Ovary (tissue), 7 donors: ENCODE measurements at regions not wholly inside any gene's neighbourhood (a gene's known extent, or its start where the extent isn't known, plus 50 kb on each side); places are given as distances from the start of the nearest gene placed in this dataset.
"Not testable (repeated sequence)": the region's sequence is repeated elsewhere in the genome, so short reads cannot be mapped to it uniquely, and the experiment has no call there.

ENCODE experiments used
- DNase-seq, 5 donors: peaks; one replicate each; pipeline ENCODE4 v3.0.0-alpha.2; 2019 to 2020
- H3K27ac ChIP-seq, 2 donors: fragments of 200-600 bp; one replicate each; pipeline versions ENCODE4 v1.5.1 to v1.8.0; 2019 to 2022
- H3K27me3 ChIP-seq: fragments of 200-600 bp; one replicate; pipeline ENCODE4 v1.8.0; 2022
- H3K36me3 ChIP-seq: fragments of 200-600 bp; sonication (generic); one replicate; pipeline ENCODE4 v1.5.1; 2019
- H3K4me1 ChIP-seq: one replicate; pipeline ENCODE4 v1.8.1; 2013; ENCODE audit warnings: mild to moderate bottlenecking, moderate library complexity; ENCODE audit not compliant: insufficient read depth
- H3K4me3 ChIP-seq: fragments of 200-600 bp; sonication (generic); one replicate; pipeline ENCODE4 v1.5.1; 2017
- H3K9me3 ChIP-seq, 2 donors: fragments of 200-600 bp in 1 of 2; sonication (generic) in 1 of 2; one replicate each; pipeline versions ENCODE4 v1.5.1 to v1.8.1; 2013 to 2019; ENCODE audit warnings: mild to moderate bottlenecking in 1 of 2, moderate library complexity in 1 of 2
- EP300 ChIP-seq: sonication (generic); formaldehyde crosslinking; IDR thresholded peaks from one replicate; pipeline ENCODE4 v1.6.1; 2017; ENCODE audit warnings: antibody characterized with exemption
- POLR2A ChIP-seq: fragments of 450-650 bp; IDR thresholded peaks from one replicate; pipeline ENCODE4 v1.6.1; 2017; ENCODE audit warnings: antibody characterized with exemption, mild to moderate bottlenecking, moderate library complexity
- WGBS, 3 donors: extraction: QIAGEN DNeasy Blood & Tissue Kit in 1 of 3; methylation state at CpG; one replicate each; pipeline versions ENCODE4 v1.1.5 to v1.1.7; 2013 to 2017; 5-methylcytosine and 5-hydroxymethylcytosine counted together
- intact Hi-C, 4 donors: fragments of 100-400 bp; cut with DNase I; formaldehyde crosslinking; loops; one replicate each; pipeline versions ENCODE4 v1.11.0 to v1.15.1; 2022 to 2023
- TF ChIP-seq, protein P1 (sequence below), 3 donors: fragments of 450-650 bp in 2 of 3; fragments of 200-600 bp in 1 of 3; IDR thresholded peaks; one replicate each; pipeline versions ENCODE4 v1.5.1 to v1.8.0; 2016 to 2022; ENCODE audit warnings: antibody characterized with exemption in 3 of 3, mild to moderate bottlenecking in 1 of 3
- donor health status: DM: no; HTN: no; CAD: no; lungs with moderate emphysema.
- donor health status: DM: no; HTN: no; CAD: no.
- donor health status: Bipolar disorder and iron deficiency.
- donor health status: DM: no; HTN: no; CAD: no.
- donor health status: DM: yes; HTN: yes; CAD: no.

DNA sequence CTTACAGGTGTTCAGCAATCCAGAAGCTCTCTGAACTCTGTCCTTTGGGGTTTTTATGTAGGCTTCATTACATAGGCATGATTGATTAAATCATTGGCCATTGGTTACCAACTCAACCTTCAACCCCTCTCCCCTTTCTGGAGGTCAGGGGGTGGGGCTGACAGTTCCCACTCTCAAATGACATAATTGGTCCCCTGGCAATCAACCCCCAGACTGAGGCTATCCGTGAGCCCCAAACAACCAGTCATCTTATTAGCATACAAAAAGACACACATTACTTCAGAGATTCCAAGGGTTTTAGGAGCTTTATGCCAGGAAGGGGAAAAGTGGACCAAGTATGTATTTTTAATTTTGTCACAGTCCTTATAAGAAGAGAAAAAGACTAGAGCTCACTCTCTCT lies 92.1 kb downstream of the ZNF467 start:
- no peak overlapping the region for H3K4me3 ChIP-seq
- TF ChIP-seq POLR2A (no peak), EP300 (no peak)

DNA sequence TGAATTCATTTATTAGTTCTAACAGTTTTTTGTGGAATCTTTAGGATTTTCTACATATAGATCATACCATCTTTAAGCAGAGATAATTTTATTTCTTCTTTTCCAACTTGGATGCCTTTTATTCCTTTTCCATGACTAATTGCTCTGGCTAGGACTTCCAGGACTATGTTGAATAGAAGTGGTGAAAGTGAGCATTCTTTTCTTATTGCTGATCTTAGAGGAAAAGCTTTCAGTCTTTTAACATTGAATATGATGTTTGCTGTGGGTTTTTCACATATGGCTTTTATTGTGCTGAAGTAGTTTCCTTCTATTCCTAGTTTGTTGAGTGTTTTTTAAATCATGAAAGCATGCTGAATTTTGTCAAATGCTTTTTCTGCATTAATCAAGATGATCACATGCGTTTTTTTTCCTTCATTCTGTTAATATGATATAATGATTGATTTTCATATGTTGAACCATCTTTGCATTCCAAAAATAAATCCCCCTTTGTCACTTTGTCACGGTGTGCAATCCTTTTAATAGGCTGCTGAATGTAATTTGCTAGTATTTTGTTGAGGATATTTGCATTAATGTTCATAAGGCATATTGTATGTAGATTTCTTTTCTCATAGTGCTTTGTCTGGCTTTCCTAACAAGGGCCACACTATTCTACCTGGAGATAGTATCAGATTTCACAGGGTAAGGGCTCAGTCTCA lies 92.9 kb downstream of the ZNF467 start:
- no peak for TF ChIP-seq EP300
- TF ChIP-seq, protein P1, sequence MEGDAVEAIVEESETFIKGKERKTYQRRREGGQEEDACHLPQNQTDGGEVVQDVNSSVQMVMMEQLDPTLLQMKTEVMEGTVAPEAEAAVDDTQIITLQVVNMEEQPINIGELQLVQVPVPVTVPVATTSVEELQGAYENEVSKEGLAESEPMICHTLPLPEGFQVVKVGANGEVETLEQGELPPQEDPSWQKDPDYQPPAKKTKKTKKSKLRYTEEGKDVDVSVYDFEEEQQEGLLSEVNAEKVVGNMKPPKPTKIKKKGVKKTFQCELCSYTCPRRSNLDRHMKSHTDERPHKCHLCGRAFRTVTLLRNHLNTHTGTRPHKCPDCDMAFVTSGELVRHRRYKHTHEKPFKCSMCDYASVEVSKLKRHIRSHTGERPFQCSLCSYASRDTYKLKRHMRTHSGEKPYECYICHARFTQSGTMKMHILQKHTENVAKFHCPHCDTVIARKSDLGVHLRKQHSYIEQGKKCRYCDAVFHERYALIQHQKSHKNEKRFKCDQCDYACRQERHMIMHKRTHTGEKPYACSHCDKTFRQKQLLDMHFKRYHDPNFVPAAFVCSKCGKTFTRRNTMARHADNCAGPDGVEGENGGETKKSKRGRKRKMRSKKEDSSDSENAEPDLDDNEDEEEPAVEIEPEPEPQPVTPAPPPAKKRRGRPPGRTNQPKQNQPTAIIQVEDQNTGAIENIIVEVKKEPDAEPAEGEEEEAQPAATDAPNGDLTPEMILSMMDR (IDR thresholded peaks at IDR 0.05), result no peak
- TF ChIP-seq POLR2A, result no peak
- H3K27ac ChIP-seq, result no peak overlapping the region
- no peak overlapping the region for H3K4me3 ChIP-seq
- intact Hi-C loops, result no loop called here
- no peak for DNase-seq
- H3K4me1 ChIP-seq, result no peaks in the 10 kb centered on the region
- 58 to 81% (median 76%) methylated on average over 2 of the region's 2 CpGs for WGBS, 3 donors
- no peaks in the 10 kb centered on the region for H3K36me3 ChIP-seq
- H3K9me3 ChIP-seq, result no peaks in the 10 kb centered on the region
- H3K27me3 ChIP-seq, result no peaks in the 10 kb centered on the region

More for the DNA sequence above, 92.1 kb downstream of the ZNF467 start:
- Histone ChIP-seq H3K36me3 (no peaks in the 10 kb centered on the region), H3K4me1 (no peaks in the 10 kb centered on the region), H3K27ac (no peak overlapping the region), H3K9me3 (no peaks in the 10 kb centered on the region), H3K27me3 (no peaks in the 10 kb centered on the region)
- no peak for DNase-seq
- WGBS, 3 donors, result 0 to 20% (median 19%) methylated on average over 1 of the region's 1 CpG
- intact Hi-C loops, result no loop called here

DNA sequence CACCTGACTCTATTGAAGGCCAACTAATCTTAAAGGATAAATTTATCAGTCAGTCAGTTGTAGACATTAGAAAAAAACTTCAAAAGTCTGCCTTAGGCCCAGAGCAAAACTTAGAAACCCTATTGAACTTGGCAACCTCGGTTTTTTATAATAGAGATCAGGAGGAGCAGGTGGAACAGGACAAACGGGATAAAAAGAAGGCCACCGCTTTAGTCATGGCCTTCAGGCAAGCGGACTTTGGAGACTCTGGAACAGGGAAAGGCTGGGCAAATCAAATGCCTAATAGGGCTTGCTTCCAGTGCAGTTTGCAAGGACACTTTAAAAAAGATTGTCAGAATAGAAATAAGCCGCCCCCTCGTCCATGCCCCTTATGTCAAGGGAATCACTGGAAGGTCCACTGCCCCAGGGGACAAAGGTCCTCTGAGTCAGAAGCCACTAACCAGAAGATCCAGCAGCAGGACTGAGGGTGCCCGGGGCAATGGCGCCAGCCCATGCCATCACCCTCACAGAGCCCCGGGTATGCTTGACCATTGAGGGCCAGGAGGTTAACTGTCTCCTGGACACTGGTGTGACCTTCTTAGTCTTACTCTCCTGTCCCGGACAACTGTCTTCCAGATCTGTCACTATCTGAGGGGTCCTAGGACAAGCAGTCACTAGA lies 98.5 kb downstream of the ZNF467 start:
- H3K4me1 ChIP-seq, DNase-seq, H3K36me3 ChIP-seq, H3K27ac ChIP-seq, H3K9me3 ChIP-seq, H3K4me3 ChIP-seq, H3K27me3 ChIP-seq, intact Hi-C loops: not testable (repeated sequence)
- WGBS, 3 donors, result 83 to 85% (median 85%) methylated on average over 10 of the region's 10 CpGs

DNA sequence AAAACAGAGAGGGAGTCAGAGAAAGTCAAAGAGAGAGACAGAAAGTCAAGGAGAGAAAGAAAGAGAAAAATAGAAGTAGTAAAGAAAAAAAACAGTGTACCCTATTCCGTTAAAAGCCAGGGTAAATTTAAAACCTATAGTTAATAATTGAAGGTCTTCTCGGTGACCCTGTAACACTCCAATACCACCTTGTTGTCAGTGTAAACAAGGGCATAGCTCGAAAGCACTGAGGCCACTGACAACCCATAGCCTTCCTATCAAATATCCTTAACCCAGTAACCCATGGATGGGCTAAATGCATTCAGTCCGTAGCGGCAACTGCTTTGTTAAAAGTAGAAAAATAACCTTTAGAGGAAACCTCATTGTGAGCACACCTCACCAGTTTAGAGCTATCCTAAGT lies 100.4 kb downstream of the ZNF467 start:
- Histone ChIP-seq H3K36me3 (no peaks in the 10 kb centered on the region), H3K4me3 (no peak overlapping the region), H3K27ac (no peak overlapping the region), H3K27me3 (no peaks in the 10 kb centered on the region), H3K9me3 (no peaks in the 10 kb centered on the region), H3K4me1 (no peaks in the 10 kb centered on the region)
- WGBS, 3 donors, result 86 to 90% (median 87%) methylated on average over 5 of the region's 5 CpGs
- TF ChIP-seq EP300, result no peak
- no peak for TF ChIP-seq POLR2A
- TF ChIP-seq, protein P1 (IDR thresholded peaks at IDR 0.05), result no peak
- DNase-seq, result no peak
- intact Hi-C loops, result no loop called here

DNA sequence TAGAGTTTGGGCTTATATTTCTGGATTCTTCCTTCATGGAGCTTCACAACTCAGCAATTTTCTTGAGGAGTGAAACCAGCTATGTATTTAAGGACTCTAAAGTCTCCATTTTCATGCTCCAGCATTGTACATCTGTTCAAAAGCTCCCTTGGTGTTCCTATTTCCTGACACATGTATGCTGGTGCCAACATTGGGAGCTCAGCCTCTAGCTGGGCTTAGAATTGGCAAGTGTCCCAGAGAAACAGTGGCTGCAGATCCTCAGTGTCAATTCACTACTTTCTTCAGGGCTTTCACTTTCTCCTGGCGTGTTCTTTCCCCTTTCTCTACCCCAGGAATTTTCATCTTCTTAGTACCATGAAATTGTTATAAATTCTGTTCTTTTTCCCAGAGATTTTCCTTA lies 103.1 kb downstream of the ZNF467 start:
- Histone ChIP-seq H3K36me3 (no peaks in the 10 kb centered on the region), H3K27me3 (no peaks in the 10 kb centered on the region), H3K27ac (no peak overlapping the region), H3K4me3 (no peak overlapping the region), H3K4me1 (no peaks in the 10 kb centered on the region), H3K9me3 (no peaks in the 10 kb centered on the region)
- intact Hi-C loops, result no loop called here
- WGBS, 3 donors, result 7 to 15% (median 14%) methylated on average over 1 of the region's 1 CpG
- DNase-seq, result peak in 2 of 5 donors; percentile 35 to 37
- TF ChIP-seq POLR2A, result no peak
- no peak for TF ChIP-seq EP300
